ENCODE measurements at regions not wholly inside any gene's neighbourhood (a gene's known extent, or its start where the extent isn't known, plus 50 kb on each side); places are given as distances from the start of the nearest gene placed in this dataset.

DNA sequence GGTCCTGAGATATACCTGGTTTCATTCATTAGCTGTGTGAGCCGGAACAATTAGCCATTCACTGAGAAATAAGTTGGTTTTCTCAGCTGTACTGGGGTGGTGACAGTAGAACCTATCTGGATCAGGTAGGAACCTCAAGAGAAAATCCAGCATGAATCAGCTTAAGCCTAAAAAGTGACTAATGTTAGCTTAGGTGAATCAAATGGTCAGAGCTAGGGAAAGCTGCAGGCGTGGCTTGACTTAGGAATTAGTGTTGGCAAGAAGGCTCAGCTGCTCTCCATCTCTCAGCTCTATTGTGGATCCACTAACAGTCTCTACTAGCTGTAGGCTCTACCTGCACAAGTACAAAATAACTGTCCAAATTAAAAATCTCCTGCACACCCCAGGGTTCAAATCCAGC, 1025.5 kb downstream of the RAB28 start:
- H3K4me3 ChIP-seq (ENCODE audit: low read depth in 1 of 3, low read length in 3 of 3), result no peak overlapping the region
- no peaks in the 10 kb centered on the region for H3K4me1 ChIP-seq (ENCODE audit: control insufficient read depth in 4 of 4, insufficient read depth in 4 of 4, low read length in 3 of 4)
- no peak overlapping the region for H3K27ac ChIP-seq (ENCODE audit: low read depth in 1 of 2, low read length in 2 of 2)
- WGBS, result 93% methylated on average over 2 of the region's 2 CpGs
- no peak overlapping the region for H3K9ac ChIP-seq (ENCODE audit: low read depth in 1 of 2, low read length in 2 of 2)
- no peaks in the 10 kb centered on the region for H3K36me3 ChIP-seq (ENCODE audit: control insufficient read depth in 4 of 4, insufficient read depth in 3 of 4, low read depth in 1 of 4, low read length in 3 of 4)
- H3K27me3 ChIP-seq (ENCODE audit: control insufficient read depth in 4 of 4, insufficient read depth in 4 of 4, low read length in 3 of 4), result no peaks in the 10 kb centered on the region
- TF ChIP-seq REST (IDR thresholded peaks at IDR 0.05) (no peak), JUND (IDR thresholded peaks at IDR 0.05) (no peak), YY1 (IDR thresholded peaks at IDR 0.05) (no peak), GABPA (IDR thresholded peaks at IDR 0.05 in 1 of 2, conservative IDR thresholded peaks at IDR 0.05 in 1 of 2) (no peak), RXRA (IDR thresholded peaks at IDR 0.05) (no peak), TAF1 (conservative IDR thresholded peaks at IDR 0.05) (no peak)
- TF ChIP-seq, protein P1, sequence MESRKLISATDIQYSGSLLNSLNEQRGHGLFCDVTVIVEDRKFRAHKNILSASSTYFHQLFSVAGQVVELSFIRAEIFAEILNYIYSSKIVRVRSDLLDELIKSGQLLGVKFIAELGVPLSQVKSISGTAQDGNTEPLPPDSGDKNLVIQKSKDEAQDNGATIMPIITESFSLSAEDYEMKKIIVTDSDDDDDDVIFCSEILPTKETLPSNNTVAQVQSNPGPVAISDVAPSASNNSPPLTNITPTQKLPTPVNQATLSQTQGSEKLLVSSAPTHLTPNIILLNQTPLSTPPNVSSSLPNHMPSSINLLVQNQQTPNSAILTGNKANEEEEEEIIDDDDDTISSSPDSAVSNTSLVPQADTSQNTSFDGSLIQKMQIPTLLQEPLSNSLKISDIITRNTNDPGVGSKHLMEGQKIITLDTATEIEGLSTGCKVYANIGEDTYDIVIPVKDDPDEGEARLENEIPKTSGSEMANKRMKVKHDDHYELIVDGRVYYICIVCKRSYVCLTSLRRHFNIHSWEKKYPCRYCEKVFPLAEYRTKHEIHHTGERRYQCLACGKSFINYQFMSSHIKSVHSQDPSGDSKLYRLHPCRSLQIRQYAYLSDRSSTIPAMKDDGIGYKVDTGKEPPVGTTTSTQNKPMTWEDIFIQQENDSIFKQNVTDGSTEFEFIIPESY (IDR thresholded peaks at IDR 0.05), result no peak
- TF ChIP-seq, protein P2, sequence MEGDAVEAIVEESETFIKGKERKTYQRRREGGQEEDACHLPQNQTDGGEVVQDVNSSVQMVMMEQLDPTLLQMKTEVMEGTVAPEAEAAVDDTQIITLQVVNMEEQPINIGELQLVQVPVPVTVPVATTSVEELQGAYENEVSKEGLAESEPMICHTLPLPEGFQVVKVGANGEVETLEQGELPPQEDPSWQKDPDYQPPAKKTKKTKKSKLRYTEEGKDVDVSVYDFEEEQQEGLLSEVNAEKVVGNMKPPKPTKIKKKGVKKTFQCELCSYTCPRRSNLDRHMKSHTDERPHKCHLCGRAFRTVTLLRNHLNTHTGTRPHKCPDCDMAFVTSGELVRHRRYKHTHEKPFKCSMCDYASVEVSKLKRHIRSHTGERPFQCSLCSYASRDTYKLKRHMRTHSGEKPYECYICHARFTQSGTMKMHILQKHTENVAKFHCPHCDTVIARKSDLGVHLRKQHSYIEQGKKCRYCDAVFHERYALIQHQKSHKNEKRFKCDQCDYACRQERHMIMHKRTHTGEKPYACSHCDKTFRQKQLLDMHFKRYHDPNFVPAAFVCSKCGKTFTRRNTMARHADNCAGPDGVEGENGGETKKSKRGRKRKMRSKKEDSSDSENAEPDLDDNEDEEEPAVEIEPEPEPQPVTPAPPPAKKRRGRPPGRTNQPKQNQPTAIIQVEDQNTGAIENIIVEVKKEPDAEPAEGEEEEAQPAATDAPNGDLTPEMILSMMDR (IDR thresholded peaks at IDR 0.05; ENCODE audit: low read depth, low read length, missing input control), result no peak
- TF ChIP-seq, protein P3, sequence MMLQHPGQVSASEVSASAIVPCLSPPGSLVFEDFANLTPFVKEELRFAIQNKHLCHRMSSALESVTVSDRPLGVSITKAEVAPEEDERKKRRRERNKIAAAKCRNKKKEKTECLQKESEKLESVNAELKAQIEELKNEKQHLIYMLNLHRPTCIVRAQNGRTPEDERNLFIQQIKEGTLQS (IDR thresholded peaks at IDR 0.05), result no peak
- H3K9me3 ChIP-seq (ENCODE audit: control insufficient read depth in 4 of 4, low read length in 3 of 4), result peaks cover 0 to 5% (median 0%) of the 10 kb centered on the region in 4 donors
- no peak for DNase-seq (ENCODE audit: low spot score)

- H3K27me3 ChIP-seq (ENCODE audit: control insufficient read depth in 4 of 4, insufficient read depth in 4 of 4, low read length in 3 of 4), result no peaks in the 10 kb centered on the region
- H3K27ac ChIP-seq (ENCODE audit: low read depth in 1 of 2, low read length in 2 of 2), result no peak overlapping the region
- no peak overlapping the region for H3K9ac ChIP-seq (ENCODE audit: low read depth in 1 of 2, low read length in 2 of 2)
- H3K36me3 ChIP-seq (ENCODE audit: control insufficient read depth in 4 of 4, insufficient read depth in 3 of 4, low read depth in 1 of 4, low read length in 3 of 4), result no peaks in the 10 kb centered on the region
- peaks cover 0 to 4% (median 3%) of the 10 kb centered on the region in 4 donors for H3K9me3 ChIP-seq (ENCODE audit: control insufficient read depth in 4 of 4, low read length in 3 of 4)
- 79% methylated on average over 3 of the region's 3 CpGs for WGBS
- no peaks in the 10 kb centered on the region for H3K4me1 ChIP-seq (ENCODE audit: control insufficient read depth in 4 of 4, insufficient read depth in 4 of 4, low read length in 3 of 4)
- DNase-seq (ENCODE audit: low spot score), result no peak
- no peak overlapping the region for H3K4me3 ChIP-seq (ENCODE audit: low read depth in 1 of 3, low read length in 3 of 3)
- TF ChIP-seq RAD21 (IDR thresholded peaks at IDR 0.05) (no peak), GABPA (IDR thresholded peaks at IDR 0.05 in 1 of 2, conservative IDR thresholded peaks at IDR 0.05 in 1 of 2) (no peak), YY1 (IDR thresholded peaks at IDR 0.05) (no peak), JUND (IDR thresholded peaks at IDR 0.05) (no peak), FOXA1 (IDR thresholded peaks at IDR 0.05) (no peak), NR2F2 (IDR thresholded peaks at IDR 0.05) (no peak), REST (IDR thresholded peaks at IDR 0.05) (no peak), HNF4A (conservative IDR thresholded peaks at IDR 0.05) (no peak), TAF1 (conservative IDR thresholded peaks at IDR 0.05) (no peak), HNF4G (IDR thresholded peaks at IDR 0.05) (no peak), FOXA2 (IDR thresholded peaks at IDR 0.05) (no peak)
- TF ChIP-seq, protein P4, sequence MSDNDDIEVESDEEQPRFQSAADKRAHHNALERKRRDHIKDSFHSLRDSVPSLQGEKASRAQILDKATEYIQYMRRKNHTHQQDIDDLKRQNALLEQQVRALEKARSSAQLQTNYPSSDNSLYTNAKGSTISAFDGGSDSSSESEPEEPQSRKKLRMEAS (IDR thresholded peaks at IDR 0.05), result no peak
- TF ChIP-seq, protein P2 (IDR thresholded peaks at IDR 0.05; ENCODE audit: low read depth, low read length, missing input control), result no peak
- TF ChIP-seq, protein P3 (IDR thresholded peaks at IDR 0.05), result no peak
Measured at GRCh38 chr4:12452291-12452690, 1023.6 kb upstream of the HS3ST1 start.
